Fibroblast of pulmonary artery (primary cell): ENCODE measurements at regions not wholly inside any gene's neighbourhood (a gene's known extent, or its start where the extent isn't known, plus 50 kb on each side); places are given as distances from the start of the nearest gene placed in this dataset.

ENCODE experiments used
- DNase-seq: peaks from one replicate; pipeline ENCODE4 v3.0.0-alpha.2; 2010; ENCODE audit warnings: low read depth
- H3K4me3 ChIP-seq: replicated peaks from 2 replicates; pipeline ENCODE4 v1.5.1; 2011; ENCODE audit warnings: low read depth, mild to moderate bottlenecking, control low read depth, low read length, moderate library complexity
- CTCF ChIP-seq: IDR thresholded peaks from 2 replicates; pipeline ENCODE4 v1.5.1; 2011; ENCODE audit warnings: mild to moderate bottlenecking, control low read depth, low read length, inconsistent platforms; ENCODE audit errors: missing control alignments

GRCh38 chrX:138775517-138775916 is 64.0 kb upstream of the FGF13 start:
- TF ChIP-seq CTCF = peak; percentile 27
- DNase-seq = peak; percentile 34
- H3K4me3 ChIP-seq = no peak overlapping the region

- TF ChIP-seq CTCF = no peak
- no peak overlapping the region for H3K4me3 ChIP-seq
- no peak for DNase-seq
These were observed 59.5 kb upstream of the FGF13 start for GRCh38 chrX:138771047-138771446.

GRCh38 chrX:138769918-138770317 is 58.4 kb upstream of the FGF13 start:
- H3K4me3 ChIP-seq = no peak overlapping the region
- DNase-seq = no peak
- TF ChIP-seq CTCF = no peak

GRCh38 chrX:138765051-138765450 is 53.5 kb upstream of the FGF13 start:
- no peak overlapping the region for H3K4me3 ChIP-seq
- DNase-seq = no peak
- TF ChIP-seq CTCF = no peak

DNA sequence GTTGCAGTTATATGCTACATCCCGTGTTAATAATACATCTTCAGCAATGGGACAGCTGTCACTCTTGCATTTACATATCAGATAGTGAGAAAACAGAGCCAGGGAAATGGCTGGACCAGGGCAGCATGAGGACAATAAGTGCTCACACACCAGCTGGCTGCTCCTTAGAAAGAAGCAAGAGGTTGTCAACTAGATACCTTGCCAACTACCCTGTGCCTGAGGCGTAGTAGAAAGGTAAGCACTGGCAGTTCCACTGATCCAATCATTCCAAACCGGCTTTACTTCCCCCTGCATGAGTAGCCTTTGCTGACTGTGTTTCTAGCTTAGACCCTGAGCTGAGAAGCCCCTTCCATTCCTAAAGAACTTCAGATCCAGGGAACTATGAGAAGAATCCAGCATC is 52.2 kb upstream of the FGF13 start:
- no peak for TF ChIP-seq CTCF
- DNase-seq = no peak
- H3K4me3 ChIP-seq = no peak overlapping the region

DNA sequence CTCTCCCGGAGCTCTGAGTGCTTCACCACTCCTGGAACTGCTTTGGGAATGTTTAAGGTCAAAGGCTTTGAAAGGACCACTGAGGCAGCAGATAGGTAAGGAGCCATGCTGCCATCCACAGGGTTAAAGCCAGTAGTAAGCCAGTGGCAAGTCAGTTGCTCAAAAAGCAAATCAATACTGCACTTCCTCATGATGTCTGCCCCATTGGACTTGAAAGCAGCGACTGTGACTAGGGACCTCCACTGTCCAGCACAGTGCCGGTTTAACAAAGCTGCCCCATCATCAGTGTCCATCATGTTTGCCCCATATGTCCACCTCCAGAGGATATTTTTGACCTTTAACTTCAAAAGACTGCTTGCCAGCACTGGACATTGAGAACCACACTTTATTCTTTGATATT is 49.9 kb upstream of the FGF13 start:
- H3K4me3 ChIP-seq = no peak overlapping the region
- TF ChIP-seq CTCF = no peak
- no peak for DNase-seq
